ENCODE measurements at regions not wholly inside any gene's neighbourhood (a gene's known extent, or its start where the extent isn't known, plus 50 kb on each side); places are given as distances from the start of the nearest gene placed in this dataset.

DNA sequence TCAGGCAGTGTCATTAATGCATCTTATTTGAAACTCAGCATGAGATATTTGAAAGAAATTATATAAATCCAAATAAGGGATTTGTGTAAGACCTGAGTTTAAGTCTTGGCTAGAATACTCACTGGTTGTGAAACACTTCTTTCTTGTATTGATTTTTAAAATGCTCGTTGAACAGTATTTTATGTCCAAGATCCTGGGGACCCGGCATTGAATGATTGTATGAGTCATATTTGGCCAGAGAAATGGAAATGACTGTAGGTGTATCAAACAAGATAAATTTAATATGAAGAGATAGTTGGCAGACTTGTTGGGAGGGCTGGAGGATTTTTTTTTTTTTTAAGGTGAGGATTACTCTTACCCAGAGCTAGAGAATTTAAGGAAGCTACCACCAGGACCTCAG is 606.1 kb upstream of the CPEB2 start:
- TF ChIP-seq, protein P1, sequence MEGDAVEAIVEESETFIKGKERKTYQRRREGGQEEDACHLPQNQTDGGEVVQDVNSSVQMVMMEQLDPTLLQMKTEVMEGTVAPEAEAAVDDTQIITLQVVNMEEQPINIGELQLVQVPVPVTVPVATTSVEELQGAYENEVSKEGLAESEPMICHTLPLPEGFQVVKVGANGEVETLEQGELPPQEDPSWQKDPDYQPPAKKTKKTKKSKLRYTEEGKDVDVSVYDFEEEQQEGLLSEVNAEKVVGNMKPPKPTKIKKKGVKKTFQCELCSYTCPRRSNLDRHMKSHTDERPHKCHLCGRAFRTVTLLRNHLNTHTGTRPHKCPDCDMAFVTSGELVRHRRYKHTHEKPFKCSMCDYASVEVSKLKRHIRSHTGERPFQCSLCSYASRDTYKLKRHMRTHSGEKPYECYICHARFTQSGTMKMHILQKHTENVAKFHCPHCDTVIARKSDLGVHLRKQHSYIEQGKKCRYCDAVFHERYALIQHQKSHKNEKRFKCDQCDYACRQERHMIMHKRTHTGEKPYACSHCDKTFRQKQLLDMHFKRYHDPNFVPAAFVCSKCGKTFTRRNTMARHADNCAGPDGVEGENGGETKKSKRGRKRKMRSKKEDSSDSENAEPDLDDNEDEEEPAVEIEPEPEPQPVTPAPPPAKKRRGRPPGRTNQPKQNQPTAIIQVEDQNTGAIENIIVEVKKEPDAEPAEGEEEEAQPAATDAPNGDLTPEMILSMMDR (IDR thresholded peaks at IDR 0.05) = no peak
- no peak for DNase-seq (ENCODE audit: low spot score)
- H3K9me3 Mint-ChIP-seq (ENCODE audit: low read depth) = peaks cover 7% of the 10 kb centered on the region
- no peaks in the 10 kb centered on the region for H3K4me1 Mint-ChIP-seq (ENCODE audit: low read depth)
- no peak overlapping the region for H3K4me3 Mint-ChIP-seq (ENCODE audit: unreplicated experiment)
- peaks cover 10% of the 10 kb centered on the region for H3K27me3 Mint-ChIP-seq (ENCODE audit: low read depth)
- no peak overlapping the region for H3K27ac Mint-ChIP-seq (ENCODE audit: unreplicated experiment)
- H3K36me3 Mint-ChIP-seq (ENCODE audit: low read depth) = no peaks in the 10 kb centered on the region

DNA sequence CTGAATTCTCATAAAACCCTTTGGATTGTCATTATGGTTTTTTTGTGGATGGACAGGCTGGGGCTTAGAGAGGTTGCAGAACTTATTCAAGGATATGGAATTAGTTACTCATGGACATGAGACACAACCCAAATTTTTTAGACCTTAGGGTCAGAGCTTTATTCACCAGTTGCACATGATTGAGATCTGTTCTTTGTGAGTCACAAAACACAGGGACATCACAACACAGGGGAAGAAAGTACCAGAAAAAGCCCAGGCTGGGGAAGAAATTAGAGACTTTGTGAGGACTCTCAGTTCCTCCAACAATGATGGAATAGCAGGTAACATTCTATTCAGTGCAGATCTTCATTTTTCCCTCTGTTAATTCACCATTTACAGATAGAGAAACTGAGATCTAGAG is 602.4 kb upstream of the CPEB2 start:
- peaks cover 10% of the 10 kb centered on the region for H3K27me3 Mint-ChIP-seq (ENCODE audit: low read depth)
- TF ChIP-seq, protein P1 (IDR thresholded peaks at IDR 0.05) = no peak
- H3K27ac Mint-ChIP-seq (ENCODE audit: unreplicated experiment) = no peak overlapping the region
- H3K9me3 Mint-ChIP-seq (ENCODE audit: low read depth) = peaks cover 10% of the 10 kb centered on the region
- no peak overlapping the region for H3K4me3 Mint-ChIP-seq (ENCODE audit: unreplicated experiment)
- H3K4me1 Mint-ChIP-seq (ENCODE audit: low read depth) = no peaks in the 10 kb centered on the region
- H3K36me3 Mint-ChIP-seq (ENCODE audit: low read depth) = no peaks in the 10 kb centered on the region
- no peak for DNase-seq (ENCODE audit: low spot score)

DNA sequence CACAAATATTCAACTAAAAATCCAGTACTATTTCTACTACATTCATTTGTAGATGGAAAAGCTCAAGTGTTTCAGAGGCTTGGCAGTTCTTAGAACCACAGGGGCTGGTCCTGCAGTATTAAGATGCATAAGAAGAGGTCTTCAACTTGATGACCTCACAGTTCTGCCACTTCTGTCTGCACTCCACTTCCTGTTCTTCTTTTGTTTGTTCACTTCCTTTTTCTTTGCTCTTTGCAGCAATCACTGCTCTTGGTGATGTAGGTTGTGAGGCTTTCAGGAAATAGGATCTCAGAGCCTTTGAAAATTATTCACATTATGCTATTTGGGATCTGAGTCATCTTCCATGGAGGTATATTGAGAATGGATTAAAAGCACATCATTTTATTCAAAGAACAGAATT is 602.0 kb upstream of the CPEB2 start:
- peaks cover 10% of the 10 kb centered on the region for H3K9me3 Mint-ChIP-seq (ENCODE audit: low read depth)

DNA sequence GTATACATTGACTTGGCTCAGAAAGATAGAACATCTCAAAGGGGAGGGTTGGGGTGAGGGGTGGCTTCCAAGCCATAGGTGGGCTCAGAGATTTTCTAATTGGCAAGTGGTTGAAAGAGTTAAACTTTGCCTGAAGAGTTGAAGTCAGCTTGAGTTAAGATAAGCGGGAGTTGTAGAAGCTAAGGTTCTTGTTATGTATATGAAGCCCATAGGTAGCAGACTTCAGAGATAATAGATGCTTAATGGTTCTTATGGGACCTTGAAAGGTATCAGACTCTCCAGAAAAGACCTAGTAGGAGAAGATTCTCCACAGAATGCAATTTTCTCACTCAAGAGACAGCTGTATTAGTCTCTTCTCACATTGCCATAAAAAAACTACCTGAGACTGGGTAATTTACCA is 599.1 kb upstream of the CPEB2 start:
- no peak overlapping the region for H3K4me3 Mint-ChIP-seq (ENCODE audit: unreplicated experiment)
- no peaks in the 10 kb centered on the region for H3K4me1 Mint-ChIP-seq (ENCODE audit: low read depth)
- peaks cover 12% of the 10 kb centered on the region for H3K27me3 Mint-ChIP-seq (ENCODE audit: low read depth)
- no peak for DNase-seq (ENCODE audit: low spot score)
- no peaks in the 10 kb centered on the region for H3K36me3 Mint-ChIP-seq (ENCODE audit: low read depth)
- H3K9me3 Mint-ChIP-seq (ENCODE audit: low read depth) = peaks cover 10% of the 10 kb centered on the region
- no peak overlapping the region for H3K27ac Mint-ChIP-seq (ENCODE audit: unreplicated experiment)
- TF ChIP-seq, protein P1 (IDR thresholded peaks at IDR 0.05) = no peak

More for the DNA sequence above, 602.0 kb upstream of the CPEB2 start:
- Mint-ChIP-seq H3K4me3 (ENCODE audit: unreplicated experiment) (no peak overlapping the region), H3K27me3 (ENCODE audit: low read depth) (peaks cover 10% of the 10 kb centered on the region), H3K27ac (ENCODE audit: unreplicated experiment) (no peak overlapping the region), H3K36me3 (ENCODE audit: low read depth) (no peaks in the 10 kb centered on the region), H3K4me1 (ENCODE audit: low read depth) (no peaks in the 10 kb centered on the region)
- DNase-seq (ENCODE audit: low spot score) = no peak
- TF ChIP-seq, protein P1 (IDR thresholded peaks at IDR 0.05) = no peak

DNA sequence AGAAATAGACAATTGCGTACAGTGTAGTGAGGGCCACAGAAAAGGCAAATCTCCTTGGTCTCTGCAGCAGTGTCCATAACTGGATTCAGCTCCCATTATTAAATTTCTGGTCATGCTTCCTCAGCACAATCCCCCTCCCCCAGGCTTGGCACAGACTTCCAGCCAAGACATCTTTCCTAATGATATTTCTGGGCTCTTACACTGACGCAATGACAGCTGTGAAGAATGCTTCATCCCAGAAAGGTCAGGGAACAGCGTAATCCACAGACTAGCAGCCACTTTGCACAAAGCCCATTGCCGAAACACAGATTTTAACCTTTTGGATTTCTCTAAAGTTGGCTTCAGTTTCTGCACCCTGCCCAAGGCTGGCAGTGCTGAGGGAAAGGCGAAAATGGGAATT is 597.6 kb upstream of the CPEB2 start:
- H3K4me1 Mint-ChIP-seq (ENCODE audit: low read depth) = no peaks in the 10 kb centered on the region
- no peak overlapping the region for H3K27ac Mint-ChIP-seq (ENCODE audit: unreplicated experiment)
- peaks cover 7% of the 10 kb centered on the region for H3K9me3 Mint-ChIP-seq (ENCODE audit: low read depth)
- no peak overlapping the region for H3K4me3 Mint-ChIP-seq (ENCODE audit: unreplicated experiment)
- TF ChIP-seq, protein P1 (IDR thresholded peaks at IDR 0.05) = no peak
- no peaks in the 10 kb centered on the region for H3K36me3 Mint-ChIP-seq (ENCODE audit: low read depth)
- H3K27me3 Mint-ChIP-seq (ENCODE audit: low read depth) = peaks cover 9% of the 10 kb centered on the region
- DNase-seq (ENCODE audit: low spot score) = no peak

Data from chondrocyte (in vitro differentiated cells).